HepG2 (cell line): ENCODE measurements at regions not wholly inside any gene's neighbourhood (a gene's known extent, or its start where the extent isn't known, plus 50 kb on each side); places are given as distances from the start of the nearest gene placed in this dataset.

Experiments
- PLRG1 ChIP-seq: fragments of 450-650 bp; conservative IDR thresholded peaks from 2 replicates; pipeline ENCODE4 v1.6.1; 2016
- TF ChIP-seq, protein P1 (sequence below): sonication (generic); formaldehyde crosslinking; IDR thresholded peaks from 2 replicates; pipeline ENCODE4 v1.5.0; 2020; ENCODE audit warnings: mild to moderate bottlenecking, missing genetic modification reagents, moderate library complexity

DNA sequence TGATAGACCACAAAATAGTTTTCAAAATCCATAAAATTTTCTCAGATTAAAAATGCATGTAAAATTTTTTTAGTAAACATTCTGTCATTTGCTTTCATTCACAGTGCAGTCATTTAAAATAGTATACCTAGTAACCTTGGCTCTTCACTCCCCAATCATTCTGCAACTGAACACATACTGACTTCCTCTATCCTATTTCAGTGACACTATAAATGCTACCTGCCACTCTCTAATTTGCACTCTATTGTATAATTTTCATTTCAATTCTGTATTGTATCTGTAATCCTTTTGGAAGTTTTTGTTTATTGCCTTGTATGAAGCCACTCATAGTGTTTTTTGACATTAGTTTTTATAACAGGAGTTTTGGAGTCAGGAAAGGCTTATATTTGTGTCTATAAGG, 1029.1 kb upstream of the NCAM2 start:
- no peak for TF ChIP-seq PLRG1
- TF ChIP-seq, protein P1, sequence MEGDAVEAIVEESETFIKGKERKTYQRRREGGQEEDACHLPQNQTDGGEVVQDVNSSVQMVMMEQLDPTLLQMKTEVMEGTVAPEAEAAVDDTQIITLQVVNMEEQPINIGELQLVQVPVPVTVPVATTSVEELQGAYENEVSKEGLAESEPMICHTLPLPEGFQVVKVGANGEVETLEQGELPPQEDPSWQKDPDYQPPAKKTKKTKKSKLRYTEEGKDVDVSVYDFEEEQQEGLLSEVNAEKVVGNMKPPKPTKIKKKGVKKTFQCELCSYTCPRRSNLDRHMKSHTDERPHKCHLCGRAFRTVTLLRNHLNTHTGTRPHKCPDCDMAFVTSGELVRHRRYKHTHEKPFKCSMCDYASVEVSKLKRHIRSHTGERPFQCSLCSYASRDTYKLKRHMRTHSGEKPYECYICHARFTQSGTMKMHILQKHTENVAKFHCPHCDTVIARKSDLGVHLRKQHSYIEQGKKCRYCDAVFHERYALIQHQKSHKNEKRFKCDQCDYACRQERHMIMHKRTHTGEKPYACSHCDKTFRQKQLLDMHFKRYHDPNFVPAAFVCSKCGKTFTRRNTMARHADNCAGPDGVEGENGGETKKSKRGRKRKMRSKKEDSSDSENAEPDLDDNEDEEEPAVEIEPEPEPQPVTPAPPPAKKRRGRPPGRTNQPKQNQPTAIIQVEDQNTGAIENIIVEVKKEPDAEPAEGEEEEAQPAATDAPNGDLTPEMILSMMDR (CRISPR knock-in tag) = no peak
